GM12872 (cell line): ENCODE measurements at regions not wholly inside any gene's neighbourhood (a gene's known extent, or its start where the extent isn't known, plus 50 kb on each side); places are given as distances from the start of the nearest gene placed in this dataset.

Source experiments
- TF ChIP-seq, protein P1 (sequence below): IDR thresholded peaks from 3 replicates; pipeline ENCODE4 v1.5.1; 2011; ENCODE audit warnings: low read depth, mild to moderate bottlenecking, low read length, moderate library complexity; ENCODE audit not compliant: insufficient read depth

DNA sequence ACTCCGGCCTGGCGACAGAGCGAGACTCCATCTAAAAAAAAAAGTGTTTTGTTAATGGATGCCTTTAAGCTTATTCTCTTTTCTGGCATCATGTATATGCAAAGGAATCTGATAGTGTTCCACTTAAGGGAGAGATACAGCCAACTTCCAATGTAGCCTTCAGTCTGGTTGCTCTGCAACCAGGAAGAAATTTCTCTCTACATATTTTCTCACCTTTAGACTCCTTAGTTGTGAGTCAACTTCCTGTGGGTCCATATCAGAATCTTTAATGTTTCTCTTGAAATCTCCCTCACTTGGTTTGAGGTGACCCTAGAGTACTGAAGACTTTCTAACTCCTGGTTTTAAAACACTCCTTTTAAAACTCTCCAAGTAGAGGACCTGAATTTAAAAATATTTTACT is 340.4 kb downstream of the SLC6A15 start:
- TF ChIP-seq, protein P1, sequence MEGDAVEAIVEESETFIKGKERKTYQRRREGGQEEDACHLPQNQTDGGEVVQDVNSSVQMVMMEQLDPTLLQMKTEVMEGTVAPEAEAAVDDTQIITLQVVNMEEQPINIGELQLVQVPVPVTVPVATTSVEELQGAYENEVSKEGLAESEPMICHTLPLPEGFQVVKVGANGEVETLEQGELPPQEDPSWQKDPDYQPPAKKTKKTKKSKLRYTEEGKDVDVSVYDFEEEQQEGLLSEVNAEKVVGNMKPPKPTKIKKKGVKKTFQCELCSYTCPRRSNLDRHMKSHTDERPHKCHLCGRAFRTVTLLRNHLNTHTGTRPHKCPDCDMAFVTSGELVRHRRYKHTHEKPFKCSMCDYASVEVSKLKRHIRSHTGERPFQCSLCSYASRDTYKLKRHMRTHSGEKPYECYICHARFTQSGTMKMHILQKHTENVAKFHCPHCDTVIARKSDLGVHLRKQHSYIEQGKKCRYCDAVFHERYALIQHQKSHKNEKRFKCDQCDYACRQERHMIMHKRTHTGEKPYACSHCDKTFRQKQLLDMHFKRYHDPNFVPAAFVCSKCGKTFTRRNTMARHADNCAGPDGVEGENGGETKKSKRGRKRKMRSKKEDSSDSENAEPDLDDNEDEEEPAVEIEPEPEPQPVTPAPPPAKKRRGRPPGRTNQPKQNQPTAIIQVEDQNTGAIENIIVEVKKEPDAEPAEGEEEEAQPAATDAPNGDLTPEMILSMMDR: no peak

DNA sequence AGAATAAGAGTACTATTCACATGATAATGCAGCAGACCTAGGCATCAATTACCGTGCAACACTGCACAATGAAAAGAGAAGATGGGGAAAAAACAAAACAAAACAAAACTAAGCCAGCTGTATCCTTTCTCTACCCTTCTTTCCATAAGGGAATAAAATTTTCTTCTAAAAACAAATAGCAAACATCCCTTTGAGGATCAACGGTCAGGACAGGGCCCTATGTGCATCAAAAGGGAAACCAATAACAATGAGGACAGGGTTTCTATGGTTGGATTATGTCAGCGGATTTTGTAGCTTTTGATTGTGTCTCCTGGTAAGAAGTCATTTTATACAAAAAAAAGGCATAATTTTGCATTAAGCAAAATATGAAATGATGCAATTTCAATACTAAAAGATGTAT is 350.3 kb downstream of the SLC6A15 start:
- TF ChIP-seq, protein P1: no peak

DNA sequence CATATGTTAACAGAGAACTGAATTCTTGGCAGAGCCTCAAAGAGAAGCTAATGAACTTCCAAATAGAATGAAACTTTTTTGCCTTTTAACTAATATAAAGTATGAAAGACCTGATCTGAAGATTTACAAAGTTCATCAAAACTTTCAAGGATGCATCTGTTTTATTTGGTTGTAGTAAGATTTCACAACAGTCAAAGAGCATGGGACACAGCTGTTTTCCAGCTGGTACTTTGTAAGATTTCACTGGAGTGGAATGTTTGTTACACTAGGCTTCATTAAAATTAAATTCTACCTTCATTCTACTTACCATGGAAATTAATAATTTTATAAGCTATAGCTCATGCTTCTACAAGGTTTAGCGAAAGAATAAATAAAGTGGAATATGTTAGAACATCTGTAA is 351.2 kb downstream of the SLC6A15 start:
- TF ChIP-seq, protein P1: no peak

DNA sequence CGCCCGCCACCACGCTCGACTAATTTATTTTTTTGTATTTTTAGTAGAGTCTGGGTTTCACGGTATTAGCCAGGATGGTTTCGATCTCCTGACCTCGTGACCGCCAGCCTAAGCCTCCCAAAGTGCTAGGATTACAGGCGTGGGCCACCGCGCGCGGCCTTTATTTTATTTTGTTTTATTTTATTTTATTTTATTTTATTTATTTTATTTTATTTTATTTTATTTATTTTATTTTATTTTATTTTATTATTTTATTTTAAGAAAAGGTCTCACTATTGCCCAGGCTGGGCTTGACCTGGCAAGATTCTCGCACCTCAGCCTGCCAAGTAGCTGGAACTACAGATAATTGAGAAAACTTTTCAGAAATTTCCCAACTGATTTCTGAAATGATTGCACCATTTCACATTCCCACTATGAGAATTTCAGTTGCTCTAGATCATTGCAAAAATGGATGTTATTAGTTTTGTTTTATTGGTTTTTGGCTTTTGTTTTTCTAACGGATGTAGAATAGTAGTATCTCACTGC is 358.3 kb downstream of the SLC6A15 start:
- TF ChIP-seq, protein P1: no peak

DNA sequence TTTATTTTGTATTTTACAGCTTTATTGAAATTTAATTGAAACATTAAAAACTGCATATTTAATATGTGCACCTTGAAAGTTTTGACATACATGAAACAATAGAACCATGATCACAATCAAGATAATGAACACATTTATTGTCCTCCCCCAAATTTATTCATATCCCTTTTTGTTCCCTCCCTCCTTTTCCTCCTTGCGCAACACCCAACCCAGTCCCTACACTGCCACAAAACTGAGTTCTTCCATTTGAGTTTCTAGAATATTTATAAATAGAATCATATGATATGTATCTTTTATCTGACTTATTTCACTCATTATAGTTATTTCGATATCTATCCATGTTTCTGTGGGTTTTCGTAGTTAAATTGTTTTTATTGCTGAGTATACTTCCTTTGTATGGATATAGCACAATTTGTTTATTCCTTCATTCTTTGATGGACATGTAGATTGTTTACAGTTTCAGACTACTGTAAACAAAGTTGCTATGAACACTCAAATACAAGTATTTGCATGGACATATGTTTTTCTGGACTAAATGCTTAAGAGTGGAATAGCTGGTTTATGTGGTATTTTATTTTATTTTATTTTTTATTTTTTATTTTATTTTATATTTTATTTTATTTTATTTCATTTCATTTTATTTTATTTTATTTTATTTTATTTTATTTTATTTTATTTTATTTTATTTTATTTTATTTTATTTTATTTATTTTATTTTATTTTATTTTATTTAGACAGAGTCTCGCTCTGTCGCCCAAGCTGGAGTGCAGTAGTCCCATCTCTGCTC is 359.1 kb downstream of the SLC6A15 start:
- TF ChIP-seq, protein P1: no peak

DNA sequence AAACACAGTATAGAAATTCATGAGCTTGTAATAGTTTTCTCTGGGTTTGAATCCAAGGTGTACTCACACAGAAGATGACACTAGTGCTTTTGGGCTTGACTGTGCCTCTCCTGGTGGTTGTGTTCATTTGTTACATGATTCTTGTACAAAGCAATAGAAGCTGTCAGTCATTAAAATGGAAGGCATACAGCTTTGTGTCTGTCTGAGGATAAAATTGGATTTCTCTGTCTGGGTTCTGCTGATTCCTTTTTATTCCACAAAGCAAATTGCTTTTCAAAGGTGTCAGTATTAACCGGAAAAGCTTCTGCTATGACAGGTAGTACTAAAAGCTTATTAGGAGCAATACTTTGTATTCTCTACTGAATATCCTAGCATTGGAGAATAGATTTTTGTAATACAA is 361.2 kb downstream of the SLC6A15 start:
- TF ChIP-seq, protein P1: no peak

DNA sequence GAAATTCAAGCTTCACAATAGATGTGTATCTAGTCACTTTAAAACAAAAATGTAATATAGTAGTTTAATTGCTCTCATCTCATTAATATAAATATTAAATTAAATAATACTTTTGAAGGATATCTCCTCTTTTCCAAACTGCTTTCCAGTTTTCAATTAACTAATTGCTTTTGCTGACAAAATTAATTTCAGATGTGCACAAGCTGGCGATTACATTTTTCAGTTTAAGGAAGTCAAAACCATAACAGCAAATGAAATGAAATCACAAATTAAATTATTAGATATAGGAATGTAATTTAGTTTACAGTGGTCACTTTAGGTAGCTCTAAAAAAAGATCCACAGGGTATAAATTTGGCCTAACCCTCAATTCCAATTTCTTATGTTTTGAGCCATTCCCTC is 362.1 kb downstream of the SLC6A15 start:
- TF ChIP-seq, protein P1: no peak
